ENCODE measurements at regions not wholly inside any gene's neighbourhood (a gene's known extent, or its start where the extent isn't known, plus 50 kb on each side); places are given as distances from the start of the nearest gene placed in this dataset.

DNA sequence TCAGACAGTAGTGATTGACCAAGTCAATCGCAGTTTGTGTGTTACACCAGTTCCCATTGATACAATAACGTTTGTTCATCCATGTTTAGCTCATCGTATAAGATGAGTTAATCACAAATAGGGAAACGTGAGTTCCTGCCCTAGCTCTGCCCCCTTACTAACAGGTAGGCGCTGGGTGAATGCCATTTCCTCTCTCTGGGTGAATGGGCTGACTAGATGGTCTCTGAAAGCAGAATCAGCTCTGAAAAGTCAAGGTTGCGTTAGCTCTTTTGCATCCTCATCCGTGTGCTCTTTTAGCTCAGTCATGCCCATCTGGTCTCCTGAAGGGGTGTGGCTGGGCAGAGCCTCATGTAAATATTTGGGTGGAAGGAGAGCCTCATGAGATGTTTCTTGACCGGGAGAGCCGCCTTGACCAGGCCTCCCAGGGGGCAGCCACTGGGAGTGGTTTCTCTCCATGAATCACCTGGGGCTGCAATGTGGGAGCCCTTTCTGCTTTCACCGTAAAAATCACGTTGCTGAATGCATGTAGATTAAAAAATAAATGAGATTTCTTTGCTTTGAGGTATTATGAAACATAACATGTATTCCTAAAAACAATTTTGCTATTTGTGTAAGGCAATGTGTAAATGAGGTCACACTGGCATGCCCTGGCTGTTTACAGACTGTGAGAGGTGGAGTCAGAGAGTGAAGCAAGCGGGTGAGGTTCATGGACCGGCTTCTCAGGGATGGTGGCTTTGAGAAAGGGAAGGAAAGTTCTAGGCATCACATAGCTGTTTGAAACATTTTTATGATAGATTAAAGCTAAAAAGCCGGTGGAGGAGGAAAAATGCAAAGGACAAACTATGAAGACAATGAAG is 108.4 kb upstream of the RASGRP1 start:
- H3K27me3 Mint-ChIP-seq = no peaks in the 10 kb centered on the region
- no peaks in the 10 kb centered on the region for H3K36me3 Mint-ChIP-seq (ENCODE audit: low read depth)
- peak overlapping the region; percentile 85 for H3K4me3 Mint-ChIP-seq
- H3K27ac Mint-ChIP-seq = peak overlapping the region; percentile 97
- H3K4me1 Mint-ChIP-seq = peaks cover 46% of the 10 kb centered on the region
- ATAC-seq (replicated peaks) = peak; percentile 7
- peaks cover 8% of the 10 kb centered on the region for H3K9me3 Mint-ChIP-seq

DNA sequence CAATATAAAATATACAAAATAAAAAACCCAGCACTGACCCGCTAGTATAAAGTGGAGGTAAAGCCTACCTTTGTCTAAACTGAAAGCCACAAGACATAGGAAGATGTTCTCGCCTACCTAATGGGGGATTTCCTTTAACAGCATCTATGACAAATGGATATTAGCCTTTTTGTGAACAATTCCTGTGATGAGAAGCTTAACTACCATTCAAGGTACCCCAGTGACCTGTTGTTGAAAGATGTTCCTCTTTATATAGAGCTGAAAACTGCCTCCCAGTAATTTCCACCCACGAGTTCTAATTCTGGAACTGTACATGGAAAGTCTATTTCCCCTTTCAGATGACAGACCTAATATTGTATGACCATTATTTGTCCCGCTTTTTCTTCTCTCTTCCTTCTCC is 109.8 kb upstream of the RASGRP1 start:
- peak overlapping the region; percentile 85 for H3K4me3 Mint-ChIP-seq
- H3K27ac Mint-ChIP-seq = peak overlapping the region; percentile 61
- no peaks in the 10 kb centered on the region for H3K36me3 Mint-ChIP-seq (ENCODE audit: low read depth)

GRCh38 chr15:38678281-38678680 is 113.7 kb upstream of the RASGRP1 start:
- Mint-ChIP-seq H3K4me1 (peaks cover 24% of the 10 kb centered on the region), H3K36me3 (ENCODE audit: low read depth) (no peaks in the 10 kb centered on the region), H3K9me3 (peaks cover 5% of the 10 kb centered on the region), H3K4me3 (no peak overlapping the region), H3K27ac (no peak overlapping the region), H3K27me3 (no peaks in the 10 kb centered on the region)
- ATAC-seq (replicated peaks) = no peak

More for the DNA sequence above, 109.8 kb upstream of the RASGRP1 start:
- peaks cover 47% of the 10 kb centered on the region for H3K4me1 Mint-ChIP-seq
- ATAC-seq (replicated peaks) = no peak
- peaks cover 8% of the 10 kb centered on the region for H3K9me3 Mint-ChIP-seq
- no peaks in the 10 kb centered on the region for H3K27me3 Mint-ChIP-seq

GRCh38 chr15:38680775-38681174 is 116.2 kb upstream of the RASGRP1 start:
- no peak overlapping the region for H3K27ac Mint-ChIP-seq
- peaks cover 35% of the 10 kb centered on the region for H3K4me1 Mint-ChIP-seq
- peak; percentile 75 for ATAC-seq (replicated peaks)
- H3K27me3 Mint-ChIP-seq = no peaks in the 10 kb centered on the region
- H3K9me3 Mint-ChIP-seq = peaks cover 5% of the 10 kb centered on the region
- H3K4me3 Mint-ChIP-seq = peak overlapping the region; percentile 27
- H3K36me3 Mint-ChIP-seq (ENCODE audit: low read depth) = no peaks in the 10 kb centered on the region

- Mint-ChIP-seq H3K9me3 (peaks cover 5% of the 10 kb centered on the region), H3K27me3 (no peaks in the 10 kb centered on the region), H3K36me3 (ENCODE audit: low read depth) (no peaks in the 10 kb centered on the region), H3K4me3 (no peak overlapping the region), H3K27ac (peak overlapping the region; percentile 90), H3K4me1 (peaks cover 46% of the 10 kb centered on the region)
- ATAC-seq (replicated peaks) = no peak
Measured at GRCh38 chr15:38682363-38682762, 117.7 kb upstream of the RASGRP1 start.

DNA sequence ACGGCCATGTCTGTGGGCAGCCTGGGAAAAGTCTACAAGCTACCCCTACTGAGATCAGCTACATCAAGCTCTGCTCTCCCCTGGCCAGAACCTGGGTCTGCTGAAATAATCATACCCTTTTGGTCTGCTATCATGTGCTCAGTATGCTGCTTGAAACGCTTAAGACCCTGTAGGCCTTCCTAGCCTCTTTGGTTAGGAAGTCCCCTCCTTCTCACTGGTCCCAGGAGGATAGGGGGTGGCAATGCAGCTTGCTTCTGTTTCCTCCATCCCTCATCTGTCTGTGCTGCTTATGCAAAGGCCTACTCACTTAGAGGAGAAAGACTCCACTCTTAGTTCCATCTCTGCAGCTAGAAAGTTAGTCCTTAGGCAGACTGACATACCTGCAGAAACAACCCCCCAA is 118.2 kb upstream of the RASGRP1 start:
- Mint-ChIP-seq H3K4me3 (peak overlapping the region; percentile 60), H3K9me3 (peaks cover under 1% of the 10 kb centered on the region), H3K4me1 (peaks cover 46% of the 10 kb centered on the region), H3K27ac (peak overlapping the region; percentile 90), H3K36me3 (ENCODE audit: low read depth) (no peaks in the 10 kb centered on the region), H3K27me3 (no peaks in the 10 kb centered on the region)
- no peak for ATAC-seq (replicated peaks)

DNA sequence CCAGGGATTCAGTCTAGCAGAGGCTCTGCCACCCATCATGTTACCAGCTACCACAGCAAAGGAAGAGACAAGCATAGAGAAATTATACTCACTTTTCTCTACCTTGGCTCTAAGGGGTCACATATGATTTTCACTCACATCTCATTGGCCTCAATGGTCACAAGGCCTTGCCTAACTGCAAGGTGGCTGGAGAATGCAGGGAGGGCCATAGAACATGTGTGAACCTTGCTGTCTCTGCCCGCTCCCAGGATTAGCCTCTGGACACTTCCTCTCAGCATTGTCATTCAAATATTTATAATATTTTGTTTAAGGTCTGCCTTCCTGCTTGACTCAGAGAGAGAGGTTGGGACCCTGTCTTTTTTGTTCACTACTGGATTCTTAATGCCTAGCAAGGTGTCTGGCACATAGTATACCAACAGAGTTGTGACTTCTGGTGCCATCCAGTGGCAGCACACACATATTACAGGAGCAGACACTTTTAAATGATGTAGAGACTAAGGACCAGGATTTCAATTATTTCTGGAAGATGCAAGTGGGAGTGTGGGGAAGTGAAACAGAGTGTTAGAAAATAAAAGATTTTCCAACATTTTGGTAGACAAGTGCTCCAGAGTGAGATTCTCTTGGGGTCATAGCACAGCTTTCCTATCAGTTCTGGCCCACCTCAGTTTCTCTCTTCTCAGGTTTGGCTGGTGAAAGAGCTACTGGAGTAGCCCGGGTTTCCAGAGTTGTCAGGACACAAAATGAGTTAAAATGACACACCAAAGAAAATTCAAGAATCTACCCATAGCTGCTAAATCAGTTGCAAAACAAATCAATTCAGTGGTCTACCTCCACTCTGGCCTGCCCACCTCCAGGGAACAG is 119.0 kb upstream of the RASGRP1 start:
- Mint-ChIP-seq H3K36me3 (ENCODE audit: low read depth) (no peaks in the 10 kb centered on the region), H3K9me3 (no peaks in the 10 kb centered on the region), H3K27me3 (no peaks in the 10 kb centered on the region), H3K27ac (peak overlapping the region; percentile 90), H3K4me3 (peak overlapping the region; percentile 60), H3K4me1 (peaks cover 51% of the 10 kb centered on the region)
- peak; percentile 66 for ATAC-seq (replicated peaks)

DNA sequence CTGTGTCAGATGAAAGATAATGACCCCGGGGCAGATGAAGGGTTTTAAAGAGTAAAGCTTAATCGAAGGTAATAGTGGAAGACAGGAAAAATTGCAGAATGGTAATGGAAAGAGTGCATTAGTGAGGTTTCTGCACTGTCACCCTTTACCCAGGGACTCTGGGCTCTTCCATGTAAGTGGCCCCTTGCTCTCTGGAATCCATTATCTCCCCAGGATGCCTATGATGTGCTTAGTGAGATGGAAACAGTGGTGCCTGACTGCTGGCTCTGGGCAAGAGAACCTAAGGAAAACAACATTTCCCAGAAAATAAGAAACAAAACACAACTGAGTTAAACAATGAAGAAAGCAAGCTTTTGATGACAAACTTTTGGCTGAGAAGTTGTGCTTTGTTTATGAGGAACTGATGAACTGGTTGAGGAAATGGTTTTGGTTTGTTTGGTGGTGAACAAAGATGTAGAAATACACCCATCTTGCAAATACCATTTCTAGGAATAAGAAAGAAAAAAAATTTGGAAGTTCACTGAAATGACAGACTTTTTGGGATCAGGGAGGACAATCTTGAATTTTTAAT is 119.9 kb upstream of the RASGRP1 start:
- Mint-ChIP-seq H3K36me3 (ENCODE audit: low read depth) (no peaks in the 10 kb centered on the region), H3K27me3 (no peaks in the 10 kb centered on the region), H3K9me3 (no peaks in the 10 kb centered on the region), H3K4me3 (peak overlapping the region; percentile 60), H3K4me1 (peaks cover 60% of the 10 kb centered on the region), H3K27ac (peak overlapping the region; percentile 90)
- no peak for ATAC-seq (replicated peaks)

DNA sequence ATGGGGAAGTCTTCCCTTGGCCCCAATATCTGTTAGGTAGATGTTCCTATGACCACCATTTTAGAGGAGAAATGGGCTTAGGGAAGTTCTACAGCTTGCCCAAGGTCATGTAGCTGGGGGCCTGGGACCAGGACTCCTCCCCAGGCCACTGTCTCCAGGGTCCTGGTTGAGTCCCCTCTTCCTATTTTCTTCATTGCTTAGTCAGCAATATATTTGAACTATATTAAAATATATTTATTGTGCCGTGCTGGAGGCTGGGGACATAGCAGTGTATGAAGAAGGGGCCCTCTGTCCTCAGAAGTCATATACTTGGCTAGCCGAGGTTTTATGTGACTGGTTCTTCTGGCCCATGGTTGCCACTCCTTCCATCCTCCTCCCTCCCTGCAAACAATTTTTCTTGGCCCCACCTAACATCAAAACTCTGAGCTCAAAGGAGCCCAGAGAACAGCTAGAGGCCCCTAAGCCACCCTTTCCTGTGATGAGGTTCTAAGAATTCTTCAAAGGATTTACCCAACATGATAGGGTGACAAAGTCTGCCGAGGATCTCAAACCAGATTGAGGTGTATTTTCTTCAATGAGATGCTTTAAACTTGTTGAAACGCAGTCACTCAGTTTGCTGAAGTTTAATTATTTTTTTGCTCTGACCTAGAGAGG is 121.2 kb upstream of the RASGRP1 start:
- Mint-ChIP-seq H3K9me3 (no peaks in the 10 kb centered on the region), H3K4me3 (peak overlapping the region; percentile 60), H3K27me3 (no peaks in the 10 kb centered on the region), H3K4me1 (peaks cover 71% of the 10 kb centered on the region), H3K27ac (peak overlapping the region; percentile 90), H3K36me3 (ENCODE audit: low read depth) (no peaks in the 10 kb centered on the region)
- ATAC-seq (replicated peaks) = no peak

DNA sequence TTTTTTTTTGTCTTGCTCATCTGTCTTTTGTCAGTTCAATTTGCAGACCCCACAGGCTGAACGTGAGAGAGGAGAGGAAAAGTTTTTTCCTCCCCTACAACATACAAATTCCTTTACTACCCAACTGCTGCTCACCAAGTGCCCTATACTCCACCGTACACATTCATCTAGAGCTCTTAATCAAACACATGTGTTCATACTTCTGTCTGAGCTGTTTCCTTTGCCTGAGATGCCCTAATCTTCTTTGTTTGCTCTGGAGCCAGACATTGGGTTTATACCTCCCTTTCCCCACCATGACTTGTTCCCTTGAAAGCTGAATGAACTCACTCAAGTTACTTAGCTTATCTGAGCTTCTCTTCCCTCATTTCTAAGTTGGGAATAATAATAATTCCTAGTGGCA is 122.7 kb upstream of the RASGRP1 start:
- no peak for ATAC-seq (replicated peaks)
- Mint-ChIP-seq H3K36me3 (ENCODE audit: low read depth) (no peaks in the 10 kb centered on the region), H3K27me3 (no peaks in the 10 kb centered on the region), H3K4me3 (peak overlapping the region; percentile 60), H3K27ac (peak overlapping the region; percentile 90), H3K9me3 (no peaks in the 10 kb centered on the region), H3K4me1 (peaks cover 71% of the 10 kb centered on the region)

GRCh38 chr15:38687775-38688495 is 123.3 kb upstream of the RASGRP1 start:
- Mint-ChIP-seq H3K27ac (peak overlapping the region; percentile 90), H3K4me3 (peak overlapping the region; percentile 60), H3K36me3 (ENCODE audit: low read depth) (no peaks in the 10 kb centered on the region), H3K9me3 (no peaks in the 10 kb centered on the region), H3K4me1 (peaks cover 71% of the 10 kb centered on the region), H3K27me3 (no peaks in the 10 kb centered on the region)
- no peak for ATAC-seq (replicated peaks)

DNA sequence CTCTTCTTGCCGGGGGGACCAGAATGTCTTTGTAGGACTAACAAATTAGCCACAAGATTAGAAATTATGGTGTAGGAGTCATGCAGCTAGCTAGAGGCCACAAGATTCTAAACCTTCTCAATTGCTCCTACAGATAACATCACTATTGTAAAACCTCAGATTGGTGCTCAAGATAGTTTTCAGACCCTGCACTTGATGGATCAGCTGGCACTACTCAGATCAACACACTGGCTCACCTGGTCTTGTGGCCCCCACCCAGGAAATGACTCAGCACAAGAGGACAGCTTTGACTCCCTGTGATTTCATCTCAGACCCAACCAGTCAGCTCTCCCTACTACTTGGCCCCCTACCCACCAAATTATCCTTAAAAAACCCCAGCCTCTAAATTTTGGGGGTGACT is 124.1 kb upstream of the RASGRP1 start:
- Mint-ChIP-seq H3K27ac (peak overlapping the region; percentile 90), H3K4me3 (peak overlapping the region; percentile 60), H3K36me3 (ENCODE audit: low read depth) (no peaks in the 10 kb centered on the region), H3K4me1 (peaks cover 67% of the 10 kb centered on the region), H3K27me3 (no peaks in the 10 kb centered on the region), H3K9me3 (no peaks in the 10 kb centered on the region)
- peak; percentile 81 for ATAC-seq (replicated peaks)

DNA sequence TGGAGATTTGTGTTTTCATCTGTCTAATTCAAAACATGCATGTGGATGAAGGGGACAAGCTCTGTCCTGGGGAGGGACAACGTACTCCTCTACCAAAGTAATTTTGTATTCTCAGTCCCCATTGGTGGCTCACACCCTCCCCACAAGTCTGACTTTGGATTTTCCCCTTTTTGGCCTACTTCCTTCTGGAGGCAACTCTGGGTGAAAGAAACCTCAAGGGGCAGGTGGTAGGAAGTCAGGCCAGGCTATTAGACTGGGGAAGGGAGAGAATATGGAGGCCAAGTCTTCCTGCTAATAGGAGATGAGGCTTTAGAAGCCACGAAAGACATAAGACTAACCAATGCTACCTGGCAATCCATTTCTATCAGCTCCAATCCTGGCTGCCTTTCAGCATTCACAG is 124.9 kb upstream of the RASGRP1 start:
- ATAC-seq (replicated peaks) = no peak
- Mint-ChIP-seq H3K27me3 (no peaks in the 10 kb centered on the region), H3K9me3 (no peaks in the 10 kb centered on the region), H3K4me3 (peak overlapping the region; percentile 60), H3K27ac (peak overlapping the region; percentile 90), H3K4me1 (peaks cover 66% of the 10 kb centered on the region), H3K36me3 (ENCODE audit: low read depth) (no peaks in the 10 kb centered on the region)
